Gastrocnemius medialis (tissue), 4 donors: ENCODE measurements at regions not wholly inside any gene's neighbourhood (a gene's known extent, or its start where the extent isn't known, plus 50 kb on each side); places are given as distances from the start of the nearest gene placed in this dataset.

ENCODE experiments used
- ATAC-seq, 2 donors: fragments of 150-250 bp; one replicate each; pipeline ENCODE4 v1.9.1; 2016
- DNase-seq, 2 donors: peaks; one replicate each; pipeline ENCODE4 v3.0.0-alpha.2; 2019
- H3K27ac ChIP-seq, 4 donors: fragments of 200-600 bp; sonication (generic); 1 replicate in 1 of 4; 2 replicates in 3 of 4; pipeline ENCODE4 v1.5.1; 2016 to 2018; ENCODE audit warnings: mild to moderate bottlenecking in 2 of 4, moderate library complexity in 1 of 4
- H3K27me3 ChIP-seq, 3 donors: fragments of 200-600 bp; sonication (generic) in 2 of 3; 1 replicate in 1 of 3; 2 replicates in 2 of 3; pipeline versions ENCODE4 v1.5.1 to v1.6.0; 2016 to 2019; ENCODE audit warnings: mild to moderate bottlenecking in 1 of 3, moderate library complexity in 1 of 3
- H3K36me3 ChIP-seq, 2 donors: fragments of 200-600 bp; sonication (generic) in 1 of 2; one replicate each; pipeline ENCODE4 v1.5.1; 2017 to 2018
- H3K4me1 ChIP-seq, 2 donors: fragments of 200-600 bp; sonication (generic) in 1 of 2; one replicate each; pipeline ENCODE4 v1.5.1; 2016 to 2017; ENCODE audit warnings: mild to moderate bottlenecking in 2 of 2
- H3K4me3 ChIP-seq, 4 donors: fragments of 200-600 bp; sonication (generic) in 3 of 4; 1 replicate in 1 of 4; 2 replicates in 3 of 4; pipeline ENCODE4 v1.5.1; 2016 to 2019; ENCODE audit warnings: mild to moderate bottlenecking in 2 of 4
- H3K9me3 ChIP-seq, 3 donors: fragments of 200-600 bp; sonication (generic) in 2 of 3; 1 replicate in 1 of 3; 2 replicates in 2 of 3; pipeline ENCODE4 v1.5.1; 2016 to 2019
- CTCF ChIP-seq, 5 experiments: fragments of 450-650 bp in 3 of 5; fragments of 200-600 bp in 2 of 5; sonication (generic) in 2 of 5; IDR thresholded peaks in 4 of 5; conservative IDR thresholded peaks in 1 of 5; 1 replicate in 4 of 5; 2 replicates in 1 of 5; pipeline ENCODE4 v1.5.1; 2016 to 2019; ENCODE audit warnings: antibody characterized with exemption in 5 of 5, mild to moderate bottlenecking in 3 of 5, moderate library complexity in 3 of 5
- POLR2A ChIP-seq, 2 donors: fragments of 450-650 bp; IDR thresholded peaks; one replicate each; pipeline ENCODE4 v1.6.1; 2017; ENCODE audit warnings: antibody characterized with exemption in 2 of 2, mild to moderate bottlenecking in 2 of 2, moderate library complexity in 2 of 2
- in situ Hi-C, 4 donors: fragments of 200-750 bp; cut with MboI; loops; one replicate each; pipeline versions ENCODE4 v1.15.0 to v1.8.0; 2017; ENCODE audit warnings: low sequenced_read_pairs in 4 of 4
- intact Hi-C: fragments of 100-400 bp; cut with DNase I; formaldehyde crosslinking; loops from one replicate; pipeline ENCODE4 v1.15.1; 2023; ENCODE audit warnings: low total_unique reads

GRCh38 chrX:69024161-69024736, 141.0 kb downstream of the PJA1 start:
- no peaks in the 10 kb centered on the region for H3K27me3 ChIP-seq
- H3K9me3 ChIP-seq, result no peaks in the 10 kb centered on the region
- in situ Hi-C loops, result no loop called here
- TF ChIP-seq CTCF (IDR thresholded peaks at IDR 0.05 in 4 of 5, conservative IDR thresholded peaks at IDR 0.05 in 1 of 5), result no peak
- no peak for TF ChIP-seq POLR2A (IDR thresholded peaks at IDR 0.05)
- intact Hi-C loops, result no loop called here
- no peak overlapping the region for H3K4me3 ChIP-seq
- DNase-seq (no peak), ATAC-seq (no peak)
- H3K27ac ChIP-seq, result peak overlapping the region in 1 of 4 donors; percentile 18
- H3K36me3 ChIP-seq, result no peaks in the 10 kb centered on the region
- no peaks in the 10 kb centered on the region for H3K4me1 ChIP-seq

- H3K36me3 ChIP-seq, result no peaks in the 10 kb centered on the region
- ATAC-seq, result no peak
- H3K27ac ChIP-seq, result no peak overlapping the region
- H3K4me1 ChIP-seq, result no peaks in the 10 kb centered on the region
- H3K9me3 ChIP-seq, result no peaks in the 10 kb centered on the region
- intact Hi-C loops (no loop called here), in situ Hi-C loops (no loop called here)
- no peak for TF ChIP-seq CTCF (IDR thresholded peaks at IDR 0.05 in 4 of 5, conservative IDR thresholded peaks at IDR 0.05 in 1 of 5)
- TF ChIP-seq POLR2A (IDR thresholded peaks at IDR 0.05), result no peak
- no peak overlapping the region for H3K4me3 ChIP-seq
- no peaks in the 10 kb centered on the region for H3K27me3 ChIP-seq
- DNase-seq, result no peak
Observed at GRCh38 chrX:69022430-69022829, 142.8 kb downstream of the PJA1 start.

- intact Hi-C loops, result no loop called here
- no peak overlapping the region for H3K27ac ChIP-seq
Observed at GRCh38 chrX:69021141-69021960, 143.9 kb downstream of the PJA1 start.

GRCh38 chrX:69020316-69020715, 144.9 kb downstream of the PJA1 start:
- H3K27me3 ChIP-seq, result no peaks in the 10 kb centered on the region
- ATAC-seq (no peak), DNase-seq (no peak)
- no peaks in the 10 kb centered on the region for H3K9me3 ChIP-seq
- in situ Hi-C loops, result no loop called here
- no peaks in the 10 kb centered on the region for H3K36me3 ChIP-seq
- H3K4me3 ChIP-seq, result no peak overlapping the region
- H3K4me1 ChIP-seq, result peaks cover 0 to 3% of the 10 kb centered on the region in 2 donors
- TF ChIP-seq CTCF (IDR thresholded peaks at IDR 0.05 in 4 of 5, conservative IDR thresholded peaks at IDR 0.05 in 1 of 5) (no peak), POLR2A (IDR thresholded peaks at IDR 0.05) (no peak)
- H3K27ac ChIP-seq, result no peak overlapping the region
- intact Hi-C loops, result no loop called here

More at GRCh38 chrX:69021141-69021960, 143.9 kb downstream of the PJA1 start:
- Histone ChIP-seq H3K4me3 (no peak overlapping the region), H3K36me3 (no peaks in the 10 kb centered on the region), H3K27me3 (no peaks in the 10 kb centered on the region), H3K4me1 (no peaks in the 10 kb centered on the region), H3K9me3 (no peaks in the 10 kb centered on the region)
- ATAC-seq (no peak), DNase-seq (no peak)
- no peak for TF ChIP-seq POLR2A (IDR thresholded peaks at IDR 0.05)
- TF ChIP-seq CTCF (IDR thresholded peaks at IDR 0.05 in 4 of 5, conservative IDR thresholded peaks at IDR 0.05 in 1 of 5), result no peak
- in situ Hi-C loops, result no loop called here
